ENCODE measurements at regions not wholly inside any gene's neighbourhood (a gene's known extent, or its start where the extent isn't known, plus 50 kb on each side); places are given as distances from the start of the nearest gene placed in this dataset.
"Not testable (repeated sequence)": the region's sequence is repeated elsewhere in the genome, so short reads cannot be mapped to it uniquely, and the experiment has no call there.

- DNase-seq, result not testable (repeated sequence)
These were observed 112.9 kb downstream of the PCSK1 start for GRCh38 chr5:96319981-96320739.

- DNase-seq, result no peak
These were observed 114.4 kb downstream of the PCSK1 start for GRCh38 chr5:96318569-96319110.

- no peak for DNase-seq
These were observed 115.1 kb downstream of the PCSK1 start for GRCh38 chr5:96317945-96318344.

- DNase-seq, result no peak
These were observed 116.6 kb downstream of the PCSK1 start for GRCh38 chr5:96316487-96316886.

GRCh38 chr5:96316017-96316416 lies 117.0 kb downstream of the PCSK1 start:
- DNase-seq, result no peak

- peak in 1 of 3 donors; percentile 39 for DNase-seq
These were observed 117.6 kb downstream of the PCSK1 start for GRCh38 chr5:96315431-96315830.

GRCh38 chr5:96312383-96312782 lies 120.7 kb downstream of the PCSK1 start:
- DNase-seq, result no peak

GRCh38 chr5:96307047-96307446 lies 126.0 kb downstream of the PCSK1 start:
- DNase-seq, result not testable (repeated sequence)

GRCh38 chr5:96302174-96302738 lies 130.8 kb downstream of the PCSK1 start:
- DNase-seq, result no peak

- peak; percentile 70 to 77 (median 76) for DNase-seq
These were observed 132.1 kb downstream of the PCSK1 start for GRCh38 chr5:96300976-96301375.

GRCh38 chr5:96297867-96298266 lies 135.2 kb downstream of the PCSK1 start:
- DNase-seq, result peak; percentile 69 to 87 (median 86)

- DNase-seq, result peak; percentile 27 to 43 (median 33)
These were observed 135.8 kb downstream of the PCSK1 start for GRCh38 chr5:96297290-96297689.

- no peak for DNase-seq
These were observed 138.2 kb downstream of the PCSK1 start for GRCh38 chr5:96294884-96295202.

- DNase-seq, result no peak
These were observed 138.8 kb downstream of the PCSK1 start for GRCh38 chr5:96293966-96294883.

GRCh38 chr5:96292582-96293247 lies 140.3 kb downstream of the PCSK1 start:
- no peak for DNase-seq

GRCh38 chr5:96289287-96289686 lies 143.8 kb downstream of the PCSK1 start:
- DNase-seq, result not testable (repeated sequence)

GRCh38 chr5:96288845-96289185 lies 144.2 kb downstream of the PCSK1 start:
- no peak for DNase-seq

- no peak for DNase-seq
These were observed 144.7 kb downstream of the PCSK1 start for GRCh38 chr5:96288166-96288844.

- DNase-seq, result no peak
These were observed 145.9 kb downstream of the PCSK1 start for GRCh38 chr5:96287136-96287535.

GRCh38 chr5:96285823-96286222 lies 147.2 kb downstream of the PCSK1 start:
- DNase-seq, result no peak

- no peak for DNase-seq
These were observed 148.2 kb downstream of the PCSK1 start for GRCh38 chr5:96284727-96285389.

GRCh38 chr5:96283589-96283988 lies 149.5 kb downstream of the PCSK1 start:
- no peak for DNase-seq

Measured in suppressor macrophage treated with lipopolysaccharide for 1 hour (primary cell).